BLaER1 treated with 17β-estradiol and CSF1 and Interleukin-3, amounts not matched to agents 10 nM and 100 nM (cell line): ENCODE measurements at regions not wholly inside any gene's neighbourhood (a gene's known extent, or its start where the extent isn't known, plus 50 kb on each side); places are given as distances from the start of the nearest gene placed in this dataset.
A peak's percentile ranks its signal among the peaks of the same experiment; 100 is the strongest.

ENCODE experiments used
- H3K27ac ChIP-seq, 11 experiments: shearing (Covaris generic); formaldehyde crosslinking; 2 replicates each; pipeline ENCODE4 v1.8.1; 2022
- H3K27me3 ChIP-seq, 11 experiments: shearing (Covaris generic); formaldehyde crosslinking; 2 replicates each; pipeline ENCODE4 v1.8.1; 2022
- H3K36me3 ChIP-seq, 11 experiments: shearing (Covaris generic); formaldehyde crosslinking; 2 replicates each; pipeline ENCODE4 v1.8.1; 2022
- H3K4me1 ChIP-seq, 10 experiments: shearing (Covaris generic); formaldehyde crosslinking; 2 replicates each; pipeline ENCODE4 v1.8.1; 2022
- H3K4me2 ChIP-seq, 11 experiments: shearing (Covaris generic); formaldehyde crosslinking; 2 replicates each; pipeline ENCODE4 v1.8.1; 2022
- H3K4me3 ChIP-seq, 10 experiments: shearing (Covaris generic); formaldehyde crosslinking; 2 replicates each; pipeline ENCODE4 v1.8.1; 2022
- H3K9ac ChIP-seq, 11 experiments: shearing (Covaris generic); formaldehyde crosslinking; 2 replicates each; pipeline ENCODE4 v1.8.1; 2022
- H3K9me3 ChIP-seq, 11 experiments: shearing (Covaris generic); formaldehyde crosslinking; replicated peaks in 1 of 11; 2 replicates each; pipeline ENCODE4 v1.8.1; 2022
- H4K20me1 ChIP-seq, 11 experiments: shearing (Covaris generic); formaldehyde crosslinking; 2 replicates each; pipeline ENCODE4 v1.8.1; 2022
- Cebpa-rat ChIP-seq, 11 experiments: shearing (Covaris generic); IDR thresholded peaks; 2 replicates each; pipeline ENCODE4 v1.8.1; 2022

GRCh38 chr3:27596921-27597320 lies 112.7 kb upstream of the SLC4A7 start:
- H3K4me3 ChIP-seq = no peak overlapping the region
- H3K27ac ChIP-seq = peak overlapping the region in 2 of 11 experiments; percentile 16 to 37; a peak in 3 of 22 replicates
- H3K27me3 ChIP-seq = no peaks in the 10 kb centered on the region
- TF ChIP-seq Cebpa-rat (IDR thresholded peaks at IDR 0.05) = no peak
- peaks cover 14 to 38% (median 23%) of the 10 kb centered on the region in 11 experiments for H3K9me3 ChIP-seq
- H3K4me2 ChIP-seq = peak overlapping the region in 5 of 11 experiments; percentile 3 to 55 (median 39); a peak in 7 of 22 replicates
- H4K20me1 ChIP-seq = no peaks in the 10 kb centered on the region
- no peaks in the 10 kb centered on the region for H3K36me3 ChIP-seq
- no peak overlapping the region for H3K9ac ChIP-seq
- peaks cover under 1 to 53% (median 15%) of the 10 kb centered on the region in 10 experiments; a peak in 18 of 20 replicates for H3K4me1 ChIP-seq

GRCh38 chr3:27596334-27596841 lies 112.2 kb upstream of the SLC4A7 start:
- peak overlapping the region in 3 of 11 experiments; percentile 9 to 37 (median 16); a peak in 7 of 22 replicates for H3K27ac ChIP-seq

GRCh38 chr3:27594096-27594690 lies 110.0 kb upstream of the SLC4A7 start:
- H3K4me2 ChIP-seq = peak overlapping the region in 2 of 11 experiments; percentile 17 to 55; a peak in 2 of 22 replicates
- H3K9me3 ChIP-seq = peaks cover 0 to 11% (median 0%) of the 10 kb centered on the region in 11 experiments; a peak in 1 of 22 replicates
- no peak for TF ChIP-seq Cebpa-rat (IDR thresholded peaks at IDR 0.05)
- no peaks in the 10 kb centered on the region for H3K36me3 ChIP-seq
- no peaks in the 10 kb centered on the region for H4K20me1 ChIP-seq
- H3K4me3 ChIP-seq = no peak overlapping the region
- H3K27me3 ChIP-seq = no peaks in the 10 kb centered on the region
- H3K27ac ChIP-seq = peak overlapping the region in 1 of 11 experiments; percentile 8; a peak in 1 of 22 replicates
- peak overlapping the region in 1 of 11 experiments; percentile 10; a peak in 1 of 22 replicates for H3K9ac ChIP-seq
- peaks cover 15 to 77% (median 42%) of the 10 kb centered on the region in 10 experiments; a peak in 19 of 20 replicates for H3K4me1 ChIP-seq

More at GRCh38 chr3:27596334-27596841, 112.2 kb upstream of the SLC4A7 start:
- H3K4me3 ChIP-seq = no peak overlapping the region
- peak overlapping the region in 8 of 11 experiments; percentile 3 to 55 (median 30); a peak in 12 of 22 replicates for H3K4me2 ChIP-seq
- no peaks in the 10 kb centered on the region for H3K27me3 ChIP-seq
- H4K20me1 ChIP-seq = no peaks in the 10 kb centered on the region
- no peaks in the 10 kb centered on the region for H3K36me3 ChIP-seq
- no peak overlapping the region for H3K9ac ChIP-seq
- peaks cover 6 to 59% (median 20%) of the 10 kb centered on the region in 10 experiments; a peak in 18 of 20 replicates for H3K4me1 ChIP-seq
- H3K9me3 ChIP-seq = peaks cover 8 to 33% (median 18%) of the 10 kb centered on the region in 11 experiments; a peak in 21 of 22 replicates
- no peak for TF ChIP-seq Cebpa-rat (IDR thresholded peaks at IDR 0.05)

GRCh38 chr3:27593173-27593572 lies 109.0 kb upstream of the SLC4A7 start:
- Histone ChIP-seq H3K36me3 (no peaks in the 10 kb centered on the region), H3K9ac (no peak overlapping the region), H3K4me1 (peaks cover 15 to 87% (median 45%) of the 10 kb centered on the region in 10 experiments; a peak in 19 of 20 replicates), H3K4me2 (peak overlapping the region in 2 of 11 experiments; percentile 17 to 55; a peak in 3 of 22 replicates), H3K4me3 (no peak overlapping the region), H3K27me3 (no peaks in the 10 kb centered on the region), H3K9me3 (0 out of 22 replicates have a peak, but pooled peaks cover 0 to under 1% (median 0%) of the 10 kb centered on the region in 11 experiments), H4K20me1 (no peaks in the 10 kb centered on the region), H3K27ac (no peak overlapping the region)
- no peak for TF ChIP-seq Cebpa-rat (IDR thresholded peaks at IDR 0.05)

GRCh38 chr3:27591312-27592210 lies 107.4 kb upstream of the SLC4A7 start:
- Histone ChIP-seq H3K4me1 (peaks cover 15 to 89% (median 43%) of the 10 kb centered on the region in 10 experiments; a peak in 19 of 20 replicates), H4K20me1 (no peaks in the 10 kb centered on the region), H3K4me3 (peak overlapping the region in 1 of 10 experiments; percentile 6; a peak in 2 of 20 replicates), H3K36me3 (no peaks in the 10 kb centered on the region), H3K27me3 (no peaks in the 10 kb centered on the region), H3K9me3 (no peaks in the 10 kb centered on the region), H3K9ac (peak overlapping the region in 9 of 11 experiments; percentile 37 to 84 (median 75); a peak in 15 of 22 replicates), H3K27ac (peak overlapping the region; percentile 38 to 96 (median 79)), H3K4me2 (peak overlapping the region; percentile 2 to 93 (median 82); a peak in 20 of 22 replicates)
- no peak for TF ChIP-seq Cebpa-rat (IDR thresholded peaks at IDR 0.05)

- peak overlapping the region in 9 of 11 experiments; percentile 37 to 84 (median 75); a peak in 14 of 22 replicates for H3K9ac ChIP-seq
- H3K4me2 ChIP-seq = peak overlapping the region; percentile 2 to 93 (median 82); a peak in 21 of 22 replicates
- H3K27me3 ChIP-seq = no peaks in the 10 kb centered on the region
- H4K20me1 ChIP-seq = no peaks in the 10 kb centered on the region
- peak overlapping the region; percentile 38 to 96 (median 79) for H3K27ac ChIP-seq
- peaks cover 15 to 80% (median 35%) of the 10 kb centered on the region in 10 experiments; a peak in 19 of 20 replicates for H3K4me1 ChIP-seq
- no peaks in the 10 kb centered on the region for H3K36me3 ChIP-seq
- no peaks in the 10 kb centered on the region for H3K9me3 ChIP-seq
- TF ChIP-seq Cebpa-rat (IDR thresholded peaks at IDR 0.05) = peak in 10 of 11 experiments; percentile 29 to 97 (median 83); a peak in 14 of 22 replicates
- H3K4me3 ChIP-seq = peak overlapping the region in 5 of 10 experiments; percentile 8 to 38 (median 26); a peak in 8 of 20 replicates
Observed at GRCh38 chr3:27590437-27591298, 106.5 kb upstream of the SLC4A7 start.

- Histone ChIP-seq H3K36me3 (no peaks in the 10 kb centered on the region), H3K9ac (peak overlapping the region in 9 of 11 experiments; percentile 26 to 84 (median 75); a peak in 15 of 22 replicates)
Observed at GRCh38 chr3:27589795-27590194, 105.6 kb upstream of the SLC4A7 start.

More at GRCh38 chr3:27589795-27590194, 105.6 kb upstream of the SLC4A7 start:
- peak overlapping the region in 6 of 10 experiments; percentile 8 to 51 (median 28); a peak in 9 of 20 replicates for H3K4me3 ChIP-seq
- H4K20me1 ChIP-seq = no peaks in the 10 kb centered on the region
- H3K4me2 ChIP-seq = peak overlapping the region in 10 of 11 experiments; percentile 24 to 93 (median 82); a peak in 18 of 22 replicates
- H3K4me1 ChIP-seq = peaks cover 15 to 71% (median 35%) of the 10 kb centered on the region in 10 experiments; a peak in 19 of 20 replicates
- no peaks in the 10 kb centered on the region for H3K9me3 ChIP-seq
- peak overlapping the region; percentile 5 to 96 (median 79); a peak in 20 of 22 replicates for H3K27ac ChIP-seq
- H3K27me3 ChIP-seq = no peaks in the 10 kb centered on the region
- no peak for TF ChIP-seq Cebpa-rat (IDR thresholded peaks at IDR 0.05)
